Pancreas (tissue), 10 donors: ENCODE measurements at regions not wholly inside any gene's neighbourhood (a gene's known extent, or its start where the extent isn't known, plus 50 kb on each side); places are given as distances from the start of the nearest gene placed in this dataset.

Experiments
- ATAC-seq, 4 donors: fragments of 200-7000 bp; cut with Tn5 transposase; one replicate each; pipeline versions ENCODE4 v1.8.0 to v1.9.1; 2020; ENCODE audit warnings: mild to moderate bottlenecking in 4 of 4, moderate library complexity in 4 of 4
- DNase-seq, 6 donors: peaks; one replicate each; pipeline ENCODE4 v3.0.0-alpha.2; 2020
- FAIRE-seq: peaks from 2 replicates; lab custom pipeline; 2012; peaks lifted over from hg19 to GRCh38; lab: Jason Lieb, UNC
- H3K27ac ChIP-seq, 4 donors: fragments of 200-600 bp; sonication (generic); 1 replicate in 3 of 4; 2 replicates in 1 of 4; pipeline versions ENCODE4 v1.5.0 to v1.8.0; 2020
- H3K27me3 ChIP-seq, 4 donors: fragments of 200-600 bp; one replicate each; pipeline ENCODE4 v1.8.0; 2021
- H3K36me3 ChIP-seq, 3 donors: fragments of 200-600 bp; sonication (generic) in 1 of 3; one replicate each; pipeline versions ENCODE4 v1.5.0 to v1.8.0; 2020 to 2021
- H3K4me1 ChIP-seq, 3 donors: fragments of 200-600 bp; one replicate each; pipeline ENCODE4 v1.8.0; 2021
- H3K4me3 ChIP-seq, 4 donors: fragments of 200-600 bp; sonication (generic) in 2 of 4; one replicate each; pipeline versions ENCODE4 v1.5.0 to v1.8.0; 2020 to 2021
- H3K9me3 ChIP-seq, 4 donors: fragments of 200-600 bp; one replicate each; pipeline ENCODE4 v1.8.0; 2021
- WGBS, 2 donors: extraction: QIAGEN DNeasy Blood & Tissue Kit; methylation state at CpG; one replicate each; pipeline ENCODE4 v1.1.7; 2013; 5-methylcytosine and 5-hydroxymethylcytosine counted together
- intact Hi-C, 3 donors: fragments of 100-400 bp; cut with DNase I; formaldehyde crosslinking; loops; one replicate each; pipeline versions ENCODE4 v1.11.1 to v1.14.2; 2022
- TF ChIP-seq, protein P1 (sequence below), 4 donors: fragments of 200-600 bp; sonication (generic) in 3 of 4; IDR thresholded peaks; one replicate each; pipeline versions ENCODE4 v1.5.0 to v1.8.0; 2021; ENCODE audit warnings: antibody characterized with exemption in 4 of 4
- donor health status: healthy with polysubstance abuse.
- donor health status: DM: no; HTN: no; CAD: no; lungs with moderate emphysema.
- donor health status: DM: no; HTN: no; CAD: no.
- donor health status: control.
- donor health status: control.
- donor health status: Bipolar disorder and iron deficiency.
- donor health status: DM: yes; HTN: yes; CAD: no.
- donor health status: DM: no; HTN: no; CAD: no.
- donor health status: DM: no; HTN: no; CAD: no.
- donor health status: DM: yes; HTN: yes; CAD: no.

GRCh38 chr5:143933451-143933850, 121.5 kb downstream of the HMHB1 start:
- no peaks in the 10 kb centered on the region for H3K9me3 ChIP-seq
- H3K27ac ChIP-seq: no peak overlapping the region
- FAIRE-seq: no peak
- TF ChIP-seq, protein P1, sequence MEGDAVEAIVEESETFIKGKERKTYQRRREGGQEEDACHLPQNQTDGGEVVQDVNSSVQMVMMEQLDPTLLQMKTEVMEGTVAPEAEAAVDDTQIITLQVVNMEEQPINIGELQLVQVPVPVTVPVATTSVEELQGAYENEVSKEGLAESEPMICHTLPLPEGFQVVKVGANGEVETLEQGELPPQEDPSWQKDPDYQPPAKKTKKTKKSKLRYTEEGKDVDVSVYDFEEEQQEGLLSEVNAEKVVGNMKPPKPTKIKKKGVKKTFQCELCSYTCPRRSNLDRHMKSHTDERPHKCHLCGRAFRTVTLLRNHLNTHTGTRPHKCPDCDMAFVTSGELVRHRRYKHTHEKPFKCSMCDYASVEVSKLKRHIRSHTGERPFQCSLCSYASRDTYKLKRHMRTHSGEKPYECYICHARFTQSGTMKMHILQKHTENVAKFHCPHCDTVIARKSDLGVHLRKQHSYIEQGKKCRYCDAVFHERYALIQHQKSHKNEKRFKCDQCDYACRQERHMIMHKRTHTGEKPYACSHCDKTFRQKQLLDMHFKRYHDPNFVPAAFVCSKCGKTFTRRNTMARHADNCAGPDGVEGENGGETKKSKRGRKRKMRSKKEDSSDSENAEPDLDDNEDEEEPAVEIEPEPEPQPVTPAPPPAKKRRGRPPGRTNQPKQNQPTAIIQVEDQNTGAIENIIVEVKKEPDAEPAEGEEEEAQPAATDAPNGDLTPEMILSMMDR (IDR thresholded peaks at IDR 0.05): no peak
- 58 to 62% methylated on average over 3 of the region's 3 CpGs for WGBS, 2 donors
- H3K27me3 ChIP-seq: no peaks in the 10 kb centered on the region
- H3K4me3 ChIP-seq: no peak overlapping the region
- H3K4me1 ChIP-seq: no peaks in the 10 kb centered on the region
- no peaks in the 10 kb centered on the region for H3K36me3 ChIP-seq
- DNase-seq: no peak
- no peak for ATAC-seq
- intact Hi-C loops: no loop called here

GRCh38 chr5:143934821-143935220, 122.9 kb downstream of the HMHB1 start:
- H3K9me3 ChIP-seq: no peaks in the 10 kb centered on the region
- H3K4me3 ChIP-seq: no peak overlapping the region
- no peak for FAIRE-seq
- DNase-seq: no peak
- H3K36me3 ChIP-seq: no peaks in the 10 kb centered on the region
- WGBS, 2 donors: 57 to 69% methylated on average over 2 of the region's 2 CpGs
- TF ChIP-seq, protein P1 (IDR thresholded peaks at IDR 0.05): no peak
- ATAC-seq: no peak
- H3K27ac ChIP-seq: no peak overlapping the region
- no peaks in the 10 kb centered on the region for H3K27me3 ChIP-seq
- H3K4me1 ChIP-seq: no peaks in the 10 kb centered on the region
- intact Hi-C loops: no loop called here

GRCh38 chr5:143938230-143938629, 126.3 kb downstream of the HMHB1 start:
- Histone ChIP-seq H3K27me3 (no peaks in the 10 kb centered on the region), H3K36me3 (no peaks in the 10 kb centered on the region), H3K27ac (no peak overlapping the region), H3K9me3 (no peaks in the 10 kb centered on the region), H3K4me1 (no peaks in the 10 kb centered on the region), H3K4me3 (no peak overlapping the region)
- FAIRE-seq: no peak
- TF ChIP-seq, protein P1 (IDR thresholded peaks at IDR 0.05): no peak
- ATAC-seq: no peak
- no peak for DNase-seq
- intact Hi-C loops: no loop called here

DNA sequence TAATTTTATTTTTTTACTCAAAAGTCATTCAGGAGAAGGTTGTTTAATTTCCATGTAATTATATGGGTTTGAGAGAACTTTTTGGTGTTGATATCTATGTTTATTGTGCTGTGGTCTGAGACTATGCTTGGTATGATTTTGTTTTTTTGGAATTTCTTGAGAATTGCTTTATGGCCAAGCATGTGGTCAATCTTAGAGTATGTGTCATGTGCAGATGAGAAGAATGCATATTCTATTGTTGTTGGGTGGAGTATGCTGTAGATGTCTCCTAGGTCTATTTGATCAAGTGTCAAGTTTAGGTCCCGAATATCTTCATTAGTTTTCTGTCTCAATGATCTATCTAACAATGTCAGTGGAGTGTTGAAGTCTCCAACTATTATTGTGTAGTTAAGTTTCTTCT, 134.9 kb downstream of the HMHB1 start:
- 45 to 64% methylated on average over 1 of the region's 1 CpG for WGBS, 2 donors
- Histone ChIP-seq H3K4me1 (no peaks in the 10 kb centered on the region), H3K27ac (no peak overlapping the region), H3K9me3 (no peaks in the 10 kb centered on the region), H3K27me3 (no peaks in the 10 kb centered on the region), H3K4me3 (no peak overlapping the region), H3K36me3 (no peaks in the 10 kb centered on the region)
- FAIRE-seq: no peak
- TF ChIP-seq, protein P1 (IDR thresholded peaks at IDR 0.05): no peak
- no peak for ATAC-seq
- no peak for DNase-seq
- intact Hi-C loops: no loop called here

DNA sequence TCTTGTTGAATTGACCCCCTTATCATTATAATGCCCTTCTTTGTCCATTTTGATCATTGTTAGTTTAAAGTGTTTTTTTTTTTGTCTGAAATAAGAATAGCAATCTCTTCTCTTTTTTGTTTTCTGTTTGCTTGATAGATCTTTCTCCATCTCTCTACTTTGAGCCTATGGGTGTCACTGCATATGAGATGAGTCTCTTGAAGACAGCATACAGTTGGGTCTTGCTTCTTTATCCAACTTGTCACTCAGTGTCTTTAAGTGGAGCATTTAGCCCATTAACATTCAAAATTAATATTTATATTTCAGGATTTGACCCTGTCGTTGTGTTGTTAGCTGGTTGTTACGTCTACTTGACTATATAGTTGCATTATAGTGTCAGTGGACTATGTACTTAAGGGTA, 135.4 kb downstream of the HMHB1 start:
- H3K9me3 ChIP-seq: no peaks in the 10 kb centered on the region
- DNase-seq: no peak
- WGBS, 2 donors: 42 to 78% methylated on average over 2 of the region's 2 CpGs
- no peaks in the 10 kb centered on the region for H3K27me3 ChIP-seq
- no peak overlapping the region for H3K27ac ChIP-seq
- H3K36me3 ChIP-seq: no peaks in the 10 kb centered on the region
- TF ChIP-seq, protein P1 (IDR thresholded peaks at IDR 0.05): no peak
- intact Hi-C loops: no loop called here
- H3K4me1 ChIP-seq: no peaks in the 10 kb centered on the region
- FAIRE-seq: no peak
- H3K4me3 ChIP-seq: no peak overlapping the region
- ATAC-seq: no peak
